ENCODE measurements at regions not wholly inside any gene's neighbourhood (a gene's known extent, or its start where the extent isn't known, plus 50 kb on each side); places are given as distances from the start of the nearest gene placed in this dataset.
"Not testable (repeated sequence)": the region's sequence is repeated elsewhere in the genome, so short reads cannot be mapped to it uniquely, and the experiment has no call there.

- no CpG with 5 or more reads among the region's 2 CpGs for WGBS (ENCODE audit: insufficient coverage)
- peak in 2 of 4 experiments; percentile 24 to 82 for ATAC-seq (replicated peaks in 1 of 4)
- Mint-ChIP-seq H3K4me1 (peaks cover 15 to 21% (median 17%) of the 10 kb centered on the region in 3 donors), H3K36me3 (no peaks in the 10 kb centered on the region), H3K27ac (no peak overlapping the region), H3K9me3 (no peaks in the 10 kb centered on the region), H3K27me3 (no peaks in the 10 kb centered on the region), H3K4me3 (peak overlapping the region in 1 of 3 donors; percentile 58)
- Histone ChIP-seq H3K36me3 (ENCODE audit: control insufficient read depth in 2 of 2, extremely low read depth in 1 of 2, insufficient read depth in 1 of 2, low read length in 1 of 2) (no peaks in the 10 kb centered on the region), H3K27me3 (replicated peaks in 1 of 2; ENCODE audit: control insufficient read depth in 2 of 2, extremely low read depth in 1 of 2, insufficient read depth in 2 of 2, low read length in 1 of 2) (no peaks in the 10 kb centered on the region), H3K4me1 (ENCODE audit: control insufficient read depth in 1 of 2, extremely low read depth in 1 of 2, insufficient read depth in 2 of 2, low read length in 2 of 2) (peaks cover 5 to 20% of the 10 kb centered on the region in 2 experiments), H3K9me3 (no peaks in the 10 kb centered on the region), H3K27ac (ENCODE audit: low read length) (no peak overlapping the region), H3K4me3 (ENCODE audit: control insufficient read depth in 1 of 2, extremely low read depth in 1 of 2, low read length in 1 of 2) (no peak overlapping the region)
- CTCF ChIA-PET: interaction anchor here in 1 of 2 donors (2.3 kb wide), 1 partner anchor 22 kb away, joined by 7 read pairs; no protein-coding TSS in a partner anchor
- POLR2A ChIA-PET: no interaction called here
- DNase-seq: peak in 1 of 35 experiments; percentile 28
Measured at GRCh38 chr14:22178333-22178839, 410.6 kb downstream of the DAD1 start.

GRCh38 chr14:22177870-22178269, 411.2 kb downstream of the DAD1 start:
- ATAC-seq (replicated peaks in 1 of 4): peak; percentile 63 to 93 (median 76)
- Mint-ChIP-seq H3K27ac (peak overlapping the region in 1 of 2 donors; percentile 52), H3K4me3 (peak overlapping the region in 1 of 3 donors; percentile 58), H3K36me3 (no peaks in the 10 kb centered on the region), H3K27me3 (no peaks in the 10 kb centered on the region), H3K9me3 (no peaks in the 10 kb centered on the region), H3K4me1 (peaks cover 15 to 21% (median 17%) of the 10 kb centered on the region in 3 donors)
- POLR2A ChIA-PET: no interaction called here
- Histone ChIP-seq H3K4me3 (ENCODE audit: control insufficient read depth in 1 of 2, extremely low read depth in 1 of 2, low read length in 1 of 2) (no peak overlapping the region), H3K36me3 (ENCODE audit: control insufficient read depth in 2 of 2, extremely low read depth in 1 of 2, insufficient read depth in 1 of 2, low read length in 1 of 2) (no peaks in the 10 kb centered on the region), H3K27ac (ENCODE audit: low read length) (no peak overlapping the region), H3K27me3 (replicated peaks in 1 of 2; ENCODE audit: control insufficient read depth in 2 of 2, extremely low read depth in 1 of 2, insufficient read depth in 2 of 2, low read length in 1 of 2) (no peaks in the 10 kb centered on the region), H3K4me1 (ENCODE audit: control insufficient read depth in 1 of 2, extremely low read depth in 1 of 2, insufficient read depth in 2 of 2, low read length in 2 of 2) (peaks cover 5 to 20% of the 10 kb centered on the region in 2 experiments), H3K9me3 (no peaks in the 10 kb centered on the region)
- WGBS (ENCODE audit: insufficient coverage): no CpG with 5 or more reads among the region's 4 CpGs
- peak in 1 of 35 experiments; percentile 43 for DNase-seq
- CTCF ChIA-PET: interaction anchor here in 1 of 2 donors (2.3 kb wide), 1 partner anchor 23 kb away, joined by 7 read pairs; no protein-coding TSS in a partner anchor

GRCh38 chr14:22176957-22177356, 412.1 kb downstream of the DAD1 start:
- H3K4me1 Mint-ChIP-seq: peaks cover 17 to 23% (median 17%) of the 10 kb centered on the region in 3 donors
- peak overlapping the region in 1 of 3 donors; percentile 58 for H3K4me3 Mint-ChIP-seq
- no peak for ATAC-seq (replicated peaks in 1 of 4)
- no peak overlapping the region for H3K4me3 ChIP-seq (ENCODE audit: control insufficient read depth in 1 of 2, extremely low read depth in 1 of 2, low read length in 1 of 2)
- peaks cover 5 to 20% of the 10 kb centered on the region in 2 experiments for H3K4me1 ChIP-seq (ENCODE audit: control insufficient read depth in 1 of 2, extremely low read depth in 1 of 2, insufficient read depth in 2 of 2, low read length in 2 of 2)
- POLR2A ChIA-PET: no interaction called here
- no peaks in the 10 kb centered on the region for H3K36me3 ChIP-seq (ENCODE audit: control insufficient read depth in 2 of 2, extremely low read depth in 1 of 2, insufficient read depth in 1 of 2, low read length in 1 of 2)
- CTCF ChIA-PET: interaction anchor here in 1 of 2 donors (2.3 kb wide), 1 partner anchor 24 kb away, joined by 7 read pairs; no protein-coding TSS in a partner anchor
- no CpG with 5 or more reads among the region's 1 CpG for WGBS (ENCODE audit: insufficient coverage)
- no peaks in the 10 kb centered on the region for H3K36me3 Mint-ChIP-seq
- no peaks in the 10 kb centered on the region for H3K9me3 Mint-ChIP-seq
- no peaks in the 10 kb centered on the region for H3K27me3 ChIP-seq (replicated peaks in 1 of 2; ENCODE audit: control insufficient read depth in 2 of 2, extremely low read depth in 1 of 2, insufficient read depth in 2 of 2, low read length in 1 of 2)
- H3K27ac ChIP-seq (ENCODE audit: low read length): no peak overlapping the region
- no peaks in the 10 kb centered on the region for H3K27me3 Mint-ChIP-seq
- H3K9me3 ChIP-seq: no peaks in the 10 kb centered on the region
- no peak for DNase-seq
- no peak overlapping the region for H3K27ac Mint-ChIP-seq

GRCh38 chr14:22175278-22175558, 413.8 kb downstream of the DAD1 start:
- H3K27me3 ChIP-seq (replicated peaks in 1 of 2; ENCODE audit: control insufficient read depth in 2 of 2, extremely low read depth in 1 of 2, insufficient read depth in 2 of 2, low read length in 1 of 2); H3K36me3 ChIP-seq (ENCODE audit: control insufficient read depth in 2 of 2, extremely low read depth in 1 of 2, insufficient read depth in 1 of 2, low read length in 1 of 2); POLR2A ChIA-PET; H3K36me3 Mint-ChIP-seq; DNase-seq; H3K4me3 Mint-ChIP-seq; H3K9me3 Mint-ChIP-seq; H3K27ac ChIP-seq (ENCODE audit: low read length); H3K4me3 ChIP-seq (ENCODE audit: control insufficient read depth in 1 of 2, extremely low read depth in 1 of 2, low read length in 1 of 2); CTCF ChIA-PET; H3K9me3 ChIP-seq; ATAC-seq (replicated peaks in 1 of 4); H3K27me3 Mint-ChIP-seq: not testable (repeated sequence)
- no CpG with 5 or more reads among the region's 1 CpG for WGBS (ENCODE audit: insufficient coverage)
- Mint-ChIP-seq H3K4me1 (peaks cover 17 to 24% (median 19%) of the 10 kb centered on the region in 3 donors), H3K27ac (peak overlapping the region in 1 of 2 donors; percentile 61)
- H3K4me1 ChIP-seq (ENCODE audit: control insufficient read depth in 1 of 2, extremely low read depth in 1 of 2, insufficient read depth in 2 of 2, low read length in 2 of 2): peaks cover 5 to 20% of the 10 kb centered on the region in 2 experiments

GRCh38 chr14:22174412-22175277, 414.4 kb downstream of the DAD1 start:
- H3K27ac ChIP-seq (ENCODE audit: low read length): no peak overlapping the region
- Mint-ChIP-seq H3K4me1 (peaks cover 17 to 24% (median 19%) of the 10 kb centered on the region in 3 donors), H3K4me3 (no peak overlapping the region), H3K27me3 (no peaks in the 10 kb centered on the region), H3K9me3 (no peaks in the 10 kb centered on the region), H3K36me3 (no peaks in the 10 kb centered on the region), H3K27ac (peak overlapping the region in 1 of 2 donors; percentile 61)
- no peak overlapping the region for H3K4me3 ChIP-seq (ENCODE audit: control insufficient read depth in 1 of 2, extremely low read depth in 1 of 2, low read length in 1 of 2)
- no peaks in the 10 kb centered on the region for H3K27me3 ChIP-seq (replicated peaks in 1 of 2; ENCODE audit: control insufficient read depth in 2 of 2, extremely low read depth in 1 of 2, insufficient read depth in 2 of 2, low read length in 1 of 2)
- no peaks in the 10 kb centered on the region for H3K36me3 ChIP-seq (ENCODE audit: control insufficient read depth in 2 of 2, extremely low read depth in 1 of 2, insufficient read depth in 1 of 2, low read length in 1 of 2)
- no peak for DNase-seq
- WGBS (ENCODE audit: insufficient coverage): no CpG with 5 or more reads among the region's 8 CpGs
- ChIA-PET CTCF (no interaction called here), POLR2A (no interaction called here)
- no peaks in the 10 kb centered on the region for H3K9me3 ChIP-seq
- no peak for ATAC-seq (replicated peaks in 1 of 4)
- H3K4me1 ChIP-seq (ENCODE audit: control insufficient read depth in 1 of 2, extremely low read depth in 1 of 2, insufficient read depth in 2 of 2, low read length in 2 of 2): peaks cover 5 to 20% of the 10 kb centered on the region in 2 experiments

GRCh38 chr14:22168092-22168955, 420.7 kb downstream of the DAD1 start:
- H3K4me1 Mint-ChIP-seq: peaks cover 2 to 5% (median 3%) of the 10 kb centered on the region in 3 donors
- H3K36me3 Mint-ChIP-seq: no peaks in the 10 kb centered on the region
- DNase-seq: peak in 1 of 35 experiments; percentile 33
- Histone ChIP-seq H3K27me3 (replicated peaks in 1 of 2; ENCODE audit: control insufficient read depth in 2 of 2, extremely low read depth in 1 of 2, insufficient read depth in 2 of 2, low read length in 1 of 2) (no peaks in the 10 kb centered on the region), H3K27ac (ENCODE audit: low read length) (no peak overlapping the region), H3K9me3 (no peaks in the 10 kb centered on the region), H3K36me3 (ENCODE audit: control insufficient read depth in 2 of 2, extremely low read depth in 1 of 2, insufficient read depth in 1 of 2, low read length in 1 of 2) (no peaks in the 10 kb centered on the region), H3K4me1 (ENCODE audit: control insufficient read depth in 1 of 2, extremely low read depth in 1 of 2, insufficient read depth in 2 of 2, low read length in 2 of 2) (no peaks in the 10 kb centered on the region), H3K4me3 (ENCODE audit: control insufficient read depth in 1 of 2, extremely low read depth in 1 of 2, low read length in 1 of 2) (peak overlapping the region; percentile 23 to 32)
- no peaks in the 10 kb centered on the region for H3K9me3 Mint-ChIP-seq
- CTCF ChIA-PET: interaction anchor here (0.6 to 1.5 kb wide), 3 partner anchors 34 to 422 kb away, joined by 3 to 6 read pairs (median 5); no protein-coding TSS in a partner anchor
- H3K27me3 Mint-ChIP-seq: peaks cover 0 to 3% of the 10 kb centered on the region in 2 donors
- peak; percentile 37 to 86 (median 53) for ATAC-seq (replicated peaks in 1 of 4)
- WGBS (ENCODE audit: insufficient coverage): no CpG with 5 or more reads among the region's 8 CpGs
- peak overlapping the region; percentile 68 to 78 (median 75) for H3K4me3 Mint-ChIP-seq
- POLR2A ChIA-PET: interaction anchor here in 1 of 2 donors (0.6 to 0.7 kb wide), 2 partner anchors 10 to 421 kb away, joined by 3 read pairs; partner anchors contain the start of gene DAD1
- peak overlapping the region; percentile 74 to 80 for H3K27ac Mint-ChIP-seq

All from T-cell (primary cell).